Stromal cell of bone marrow (primary cell): ENCODE measurements at regions not wholly inside any gene's neighbourhood (a gene's known extent, or its start where the extent isn't known, plus 50 kb on each side); places are given as distances from the start of the nearest gene placed in this dataset.
"Not testable (repeated sequence)": the region's sequence is repeated elsewhere in the genome, so short reads cannot be mapped to it uniquely, and the experiment has no call there.

Source experiments
- DNase-seq: peaks from one replicate; pipeline ENCODE4 v3.0.0-alpha.2; 2012; ENCODE audit warnings: low read depth

DNA sequence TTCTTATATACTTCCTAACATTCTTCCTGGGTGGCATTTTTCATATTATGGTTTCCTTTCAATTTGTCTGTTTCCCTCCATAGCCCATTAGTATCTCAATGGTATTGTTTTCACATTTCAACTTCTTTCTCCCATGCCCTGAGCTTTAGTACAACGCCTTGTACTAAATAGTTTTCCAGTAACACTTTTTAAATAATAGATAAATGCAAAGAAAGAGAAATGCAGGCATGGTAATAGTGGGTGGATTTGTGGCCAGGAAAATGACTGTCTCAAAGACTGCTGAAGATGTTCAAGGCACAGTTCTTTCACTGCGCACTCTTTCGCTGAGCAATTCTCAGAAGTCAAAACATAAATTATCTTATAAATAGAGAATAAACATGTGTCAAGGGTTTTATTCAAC is 145.1 kb downstream of the LCA5 start:
- DNase-seq = no peak

DNA sequence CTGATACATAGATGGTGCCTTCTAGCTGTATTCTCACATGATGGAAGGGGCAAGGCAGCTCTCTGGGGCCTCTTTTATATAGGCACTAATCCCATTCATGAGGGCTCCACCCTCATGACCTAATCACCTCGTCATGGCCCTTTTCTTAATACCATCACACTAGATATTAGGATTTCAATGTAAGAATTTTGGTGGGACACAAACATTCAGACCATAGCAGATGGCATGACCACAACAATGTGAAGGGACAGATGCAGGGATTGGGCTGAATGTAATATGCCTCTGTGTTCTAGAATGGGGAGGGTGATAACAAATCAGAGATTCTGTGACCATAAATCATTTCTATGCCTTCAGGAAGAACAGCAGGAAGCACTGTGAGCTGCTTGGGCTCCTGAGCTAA is 145.8 kb downstream of the LCA5 start:
- no peak for DNase-seq

DNA sequence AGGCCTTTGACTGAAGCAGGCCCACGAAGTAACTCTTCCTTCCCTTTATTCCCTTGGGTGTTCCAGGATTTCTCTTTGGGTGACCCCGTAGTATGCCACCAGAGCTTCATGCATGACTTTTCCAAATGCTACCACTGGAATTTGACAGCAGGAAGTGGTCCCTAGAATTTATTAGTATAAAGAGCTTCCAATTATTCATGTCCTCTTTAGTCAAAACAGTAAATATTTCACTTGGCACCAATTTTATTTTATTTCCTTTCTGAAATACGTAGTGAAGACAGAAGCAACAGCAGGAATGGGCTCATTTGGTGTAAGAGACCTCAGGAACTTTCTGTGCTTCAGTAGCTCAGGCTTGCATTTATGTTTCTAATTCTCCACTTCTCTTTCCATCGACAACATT is 151.3 kb downstream of the LCA5 start:
- no peak for DNase-seq

DNA sequence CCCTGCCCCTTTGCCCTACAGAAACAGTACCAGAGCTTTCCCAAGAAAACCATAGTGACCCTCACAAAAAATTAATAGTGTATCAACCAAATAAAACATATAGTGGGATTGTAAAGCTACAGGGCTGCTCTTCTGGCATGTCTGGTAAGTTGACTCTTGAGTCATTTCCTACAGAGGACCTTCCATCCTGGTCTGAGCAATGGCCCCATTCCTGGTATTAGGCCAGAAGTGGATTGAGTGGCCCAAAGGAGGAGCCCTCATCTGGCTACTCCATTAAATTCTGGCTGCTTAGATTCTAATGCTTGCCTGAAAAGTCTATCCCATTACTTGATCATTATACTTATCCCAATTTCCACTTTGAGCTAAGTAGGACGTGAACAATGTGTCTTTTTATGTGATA is 150.9 kb upstream of the HMGN3 start:
- no peak for DNase-seq

DNA sequence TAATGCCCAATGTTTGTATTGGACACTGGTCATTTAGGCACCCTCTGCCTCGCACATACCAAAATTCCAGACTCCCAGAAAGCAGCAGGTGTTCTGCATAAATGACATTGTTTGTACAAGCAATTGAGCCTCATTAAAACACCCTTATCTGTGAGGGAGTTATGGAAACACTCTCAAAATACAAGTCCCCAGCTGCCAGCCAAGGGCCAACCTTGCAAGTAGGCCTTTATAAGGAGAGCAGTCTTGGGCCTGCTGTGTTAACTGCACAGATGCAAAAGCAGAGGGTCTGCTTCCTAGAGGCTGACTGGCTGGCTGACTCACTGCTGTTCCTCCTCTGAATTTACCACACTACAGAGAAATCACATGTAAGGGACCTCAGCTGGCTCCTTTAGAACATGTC is 150.4 kb upstream of the HMGN3 start:
- no peak for DNase-seq

DNA sequence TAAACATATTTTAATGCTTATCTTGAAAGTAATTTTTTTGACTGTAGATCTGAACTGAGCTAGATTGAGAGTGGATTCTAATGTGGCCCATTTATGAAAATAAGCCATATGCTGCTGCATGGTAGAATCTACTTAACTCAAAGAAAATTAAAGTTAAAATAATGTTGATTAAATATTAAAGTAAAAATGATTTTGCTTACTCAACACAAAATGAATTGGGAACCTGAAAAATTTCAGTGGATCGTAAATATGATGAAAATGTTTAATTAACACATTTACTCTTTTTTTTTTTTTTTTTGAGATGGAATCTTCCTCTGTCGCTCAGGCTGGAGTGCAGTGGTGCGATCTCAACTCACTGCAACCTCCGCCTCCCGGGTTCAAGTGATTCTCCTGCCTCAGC is 144.5 kb upstream of the HMGN3 start:
- no peak for DNase-seq

DNA sequence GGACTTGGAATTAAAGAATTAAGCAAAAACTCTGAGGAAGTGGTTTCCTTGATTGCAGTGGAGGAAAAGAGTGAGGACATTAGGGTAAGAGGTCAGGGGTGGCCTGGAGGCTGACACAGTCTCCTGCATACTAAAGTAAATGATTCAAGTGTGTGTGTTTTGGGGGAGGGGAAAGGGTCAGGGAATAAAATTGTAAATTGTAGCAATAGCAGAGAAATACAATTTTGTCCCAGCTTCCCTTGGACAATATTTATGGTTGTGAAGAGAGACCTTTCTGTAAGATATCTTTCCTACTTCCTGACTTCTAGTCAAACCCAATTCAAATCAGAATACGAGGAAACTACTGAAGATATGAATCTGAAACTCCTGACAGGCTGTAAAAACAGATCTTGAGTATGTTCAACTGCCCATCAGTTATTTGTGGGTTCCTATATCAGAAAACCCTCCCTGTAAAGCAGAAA is 143.4 kb upstream of the HMGN3 start:
- DNase-seq = no peak

DNA sequence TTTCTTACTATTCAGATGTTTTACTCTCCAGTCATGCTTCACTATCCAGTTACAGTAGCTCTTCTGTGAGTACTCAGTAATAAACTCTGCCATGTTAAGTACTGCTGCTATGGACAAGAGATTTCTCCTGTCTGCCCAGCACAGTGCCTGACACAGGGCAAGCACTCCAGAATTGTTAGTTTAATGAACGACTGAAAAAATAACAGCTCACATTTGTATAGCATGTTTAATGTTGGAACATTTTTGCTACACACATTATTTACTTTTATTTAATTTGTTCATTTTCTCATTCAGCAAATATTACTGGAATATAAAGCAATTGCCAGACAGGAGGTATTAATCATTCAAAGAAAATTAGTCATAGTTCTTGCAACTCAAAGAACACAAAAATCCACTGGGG is 142.6 kb upstream of the HMGN3 start:
- DNase-seq = no peak

DNA sequence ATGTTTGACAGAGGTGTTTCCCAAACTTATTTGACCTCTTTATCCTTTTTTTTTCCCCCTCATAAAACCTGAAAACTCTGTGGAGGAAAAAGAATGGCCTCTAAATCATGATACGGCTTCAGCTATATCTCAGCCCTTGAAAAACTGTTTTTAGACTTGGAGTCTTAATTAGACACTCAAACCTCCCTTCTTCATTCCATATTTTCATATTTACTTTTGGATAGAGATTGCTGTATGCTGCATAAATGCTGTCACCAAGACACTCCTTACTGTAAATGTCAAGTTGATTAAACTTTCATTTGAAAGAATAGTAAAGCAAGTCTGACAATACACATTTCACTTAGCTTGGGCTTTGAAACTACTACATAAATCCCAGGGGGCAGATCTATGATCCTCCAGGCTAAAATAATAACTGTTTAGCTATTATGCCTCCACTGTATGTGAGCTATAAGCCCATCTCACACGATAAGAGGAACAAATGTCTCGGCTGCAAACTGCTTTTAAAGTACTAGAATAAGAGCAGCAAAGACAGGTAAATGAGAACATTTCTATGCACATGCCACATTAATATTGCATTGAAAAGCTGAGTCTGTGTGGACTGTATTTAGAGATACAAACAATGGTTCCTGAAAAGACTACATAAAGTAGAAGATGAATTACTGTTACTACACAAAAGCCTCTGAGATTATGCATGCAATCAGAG is 141.3 kb upstream of the HMGN3 start:
- no peak for DNase-seq

DNA sequence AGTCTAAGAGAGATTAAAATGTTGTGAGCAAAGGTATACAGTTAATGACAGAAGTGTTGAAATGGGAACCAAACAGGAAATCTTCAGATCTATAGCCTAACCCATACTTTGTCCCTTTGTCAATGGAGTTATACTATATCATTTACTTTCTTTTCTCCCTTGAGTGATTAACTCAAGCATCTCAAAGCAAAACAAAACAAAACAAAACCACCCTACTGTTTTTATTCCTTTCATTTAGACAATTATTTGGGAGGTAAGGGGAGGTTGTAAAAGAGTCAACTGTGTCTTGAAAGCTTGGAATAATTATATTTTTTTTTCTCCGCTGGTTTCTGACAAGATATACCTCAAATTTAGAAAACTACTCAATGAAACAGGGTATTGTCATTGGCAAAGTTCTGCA is 139.8 kb upstream of the HMGN3 start:
- no peak for DNase-seq

DNA sequence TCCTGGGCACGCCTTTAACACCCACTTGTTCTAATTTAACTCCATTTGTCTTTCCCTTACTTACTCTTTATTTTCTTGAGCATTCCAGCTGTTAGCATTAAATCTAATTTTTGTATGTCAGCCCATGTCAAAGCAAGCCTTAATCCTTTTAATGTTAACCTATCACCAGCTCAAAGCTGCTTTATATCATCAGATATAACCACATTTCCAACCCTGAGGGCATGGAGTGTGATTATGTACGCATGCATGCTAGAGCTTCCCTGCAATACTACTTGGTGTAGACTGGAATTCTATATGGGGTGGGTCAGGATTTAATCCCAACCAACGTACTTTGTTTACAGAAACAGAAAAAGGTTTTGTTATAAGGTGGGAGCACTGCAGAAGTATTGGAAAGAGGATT is 139.4 kb upstream of the HMGN3 start:
- DNase-seq = no peak

DNA sequence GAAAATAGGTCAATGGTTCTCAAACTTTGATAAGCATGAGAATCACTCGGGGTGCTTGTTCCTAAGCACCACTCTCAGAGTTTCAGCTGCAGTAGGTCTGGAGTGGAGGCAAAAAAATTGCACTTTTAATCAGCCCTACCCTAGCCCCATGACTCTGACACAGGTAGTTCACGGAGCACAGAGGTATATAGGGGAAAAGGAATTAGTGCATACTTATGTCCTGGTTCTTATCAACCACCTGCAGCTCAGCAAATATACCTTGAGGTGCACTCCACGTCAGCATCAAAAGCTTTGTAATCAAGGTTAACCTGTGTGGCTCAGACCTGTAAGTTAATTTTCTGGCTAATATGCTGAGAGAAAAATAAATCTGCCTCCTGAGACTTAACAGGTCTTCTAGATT is 138.8 kb upstream of the HMGN3 start:
- no peak for DNase-seq

DNA sequence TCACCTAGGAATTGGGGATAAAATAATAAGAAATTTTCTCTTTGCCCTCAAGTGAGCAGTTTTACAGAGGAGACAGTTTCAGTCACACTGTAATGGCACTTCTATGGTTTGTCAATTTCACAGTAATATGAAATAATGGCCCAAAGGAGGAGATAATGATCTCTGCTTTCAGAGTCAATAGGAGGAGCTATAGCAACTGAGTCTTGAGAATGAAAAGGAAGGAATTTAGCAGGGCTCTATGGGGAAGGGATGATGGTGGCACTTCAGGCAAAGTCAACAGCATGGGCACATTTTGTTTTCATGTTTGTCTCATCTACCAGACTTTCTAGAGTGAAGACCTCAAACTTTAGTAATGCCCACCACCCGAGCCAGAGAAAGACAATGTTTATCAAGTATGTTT is 138.3 kb upstream of the HMGN3 start:
- DNase-seq = no peak

DNA sequence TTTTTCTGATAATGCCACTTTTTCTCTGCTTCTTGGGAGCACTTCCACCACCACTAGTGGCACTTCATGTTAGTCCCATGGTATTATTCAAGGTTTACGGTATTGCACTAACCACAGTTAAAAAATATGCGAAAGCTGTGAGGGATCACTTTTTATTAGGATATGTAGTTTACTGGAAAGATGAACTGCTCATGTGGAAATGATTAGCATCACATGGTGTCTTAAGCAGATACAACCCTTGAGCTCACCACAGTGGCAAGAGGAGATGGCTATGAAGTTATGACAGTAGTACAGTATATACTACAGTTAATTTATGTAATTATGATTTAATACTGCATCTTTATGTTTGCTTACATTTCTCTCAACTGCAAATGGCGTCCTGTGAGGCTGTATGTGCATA is 134.5 kb upstream of the HMGN3 start:
- no peak for DNase-seq

DNA sequence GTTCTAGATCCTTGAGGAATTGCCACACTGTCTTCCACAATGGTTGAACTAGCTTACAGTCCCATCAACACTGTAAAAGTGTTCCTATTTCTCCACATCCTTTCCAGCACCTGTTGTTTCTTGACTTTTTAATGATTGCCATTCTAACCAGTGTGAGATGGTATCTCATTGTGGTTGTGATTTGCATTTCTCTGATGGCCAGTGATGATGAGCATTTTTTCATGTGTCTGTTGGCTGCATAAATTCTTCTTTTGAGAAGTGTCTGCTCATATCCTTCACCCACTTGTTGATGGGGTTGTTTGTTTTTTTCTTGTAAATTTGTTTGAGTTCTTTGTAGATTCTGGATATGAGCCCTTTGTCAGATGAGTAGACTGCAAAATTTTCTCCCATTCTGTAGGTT is 129.0 kb upstream of the HMGN3 start:
- not testable (repeated sequence) for DNase-seq

DNA sequence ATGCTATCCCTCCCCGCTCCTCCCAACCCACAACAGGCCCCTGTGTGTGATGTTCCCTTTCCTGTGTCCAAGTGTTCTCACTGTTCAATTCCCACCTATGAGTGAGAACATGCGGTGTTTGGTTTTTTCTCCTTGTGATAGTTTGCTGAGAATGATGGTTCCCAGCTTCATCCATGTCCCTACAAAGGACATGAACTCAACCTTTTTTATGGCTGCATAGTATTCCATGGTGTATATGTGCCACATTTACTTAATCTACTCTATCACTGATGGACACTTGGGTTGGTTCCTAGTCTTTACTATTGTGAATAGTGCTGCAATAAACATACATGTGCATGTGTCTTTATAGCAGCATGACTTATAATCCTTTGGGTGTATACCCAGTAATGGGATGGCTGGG is 126.6 kb upstream of the HMGN3 start:
- not testable (repeated sequence) for DNase-seq

DNA sequence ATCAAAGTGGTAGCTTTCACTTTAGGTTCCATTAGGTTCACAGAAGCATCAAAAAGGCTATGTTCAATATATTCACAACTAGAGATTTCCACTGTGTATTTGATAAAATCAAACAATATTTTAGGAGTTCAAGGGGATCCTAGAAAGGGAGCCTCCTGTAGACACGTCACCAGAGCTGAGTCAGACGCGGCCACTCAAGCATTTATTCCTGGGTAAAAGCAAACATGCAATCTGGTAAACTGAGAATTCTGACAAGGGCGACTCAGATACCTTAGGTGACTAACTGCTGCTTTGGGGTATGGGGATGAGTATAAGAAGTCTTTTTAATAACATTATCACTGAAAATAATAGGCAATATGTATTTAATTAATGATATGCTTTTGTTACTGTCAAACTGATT is 118.7 kb upstream of the HMGN3 start:
- DNase-seq = no peak

DNA sequence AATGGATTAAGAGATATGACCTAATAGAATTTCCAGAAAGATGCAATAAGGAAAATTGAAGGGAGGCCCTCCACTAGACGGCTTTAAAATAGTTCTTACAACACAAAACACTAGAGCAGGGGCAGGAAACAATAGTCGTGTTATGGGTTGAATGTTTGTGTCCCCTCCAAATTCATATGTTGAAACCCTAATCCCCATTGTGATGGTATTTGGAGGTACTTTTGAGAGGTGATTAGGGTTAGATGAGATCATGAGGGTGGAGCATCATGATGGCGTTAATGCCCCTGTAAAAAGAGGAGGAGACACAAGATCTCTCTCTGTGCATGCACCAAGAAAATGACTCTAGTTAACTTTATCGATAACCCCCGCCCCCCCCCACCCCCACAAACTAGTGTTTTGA is 104.0 kb upstream of the HMGN3 start:
- DNase-seq = no peak

DNA sequence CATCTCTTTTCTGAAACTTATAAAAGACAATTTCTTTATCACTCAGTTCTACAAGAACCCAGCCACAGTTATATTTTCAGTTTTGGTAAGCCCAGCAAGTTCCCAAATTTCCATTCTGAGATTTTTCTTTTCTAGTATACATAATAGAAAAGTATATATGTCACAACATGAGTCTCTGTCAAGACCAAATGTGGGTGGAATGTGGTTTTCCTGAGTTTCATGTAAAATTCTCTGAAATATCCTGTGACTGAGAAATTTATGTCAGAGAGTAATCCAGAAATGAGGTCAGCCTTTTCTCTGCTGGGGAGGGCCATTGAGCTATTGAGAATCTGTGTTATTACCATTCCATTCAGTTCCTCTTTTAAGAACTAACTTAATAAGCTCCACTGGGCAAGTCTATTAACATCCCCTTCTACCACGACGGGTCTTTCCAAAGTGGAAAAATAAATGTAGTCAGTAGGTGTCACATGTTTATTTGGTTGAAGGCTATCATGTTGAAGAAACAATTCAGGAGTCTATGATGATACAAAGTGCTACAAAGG is 100.7 kb upstream of the HMGN3 start:
- no peak for DNase-seq

DNA sequence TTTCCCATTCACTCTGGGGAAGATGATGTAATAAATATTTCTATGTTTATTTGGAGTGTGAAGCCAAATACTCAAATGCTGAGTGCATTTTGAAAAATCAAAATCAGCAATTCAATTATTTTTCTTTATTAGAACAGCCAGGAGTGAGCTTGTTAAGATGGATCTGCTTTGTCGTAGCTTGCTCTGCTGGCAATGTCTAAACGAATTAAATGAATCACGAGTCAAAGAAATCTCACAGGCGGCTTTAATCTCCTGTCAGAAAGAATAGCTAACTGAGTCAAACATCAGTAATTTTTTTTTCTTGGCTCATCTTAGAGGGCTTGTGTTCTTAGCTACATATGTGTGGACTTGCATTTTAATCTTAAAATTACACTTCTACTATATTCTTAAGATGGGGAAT is 100.2 kb upstream of the HMGN3 start:
- DNase-seq = peak; percentile 6

DNA sequence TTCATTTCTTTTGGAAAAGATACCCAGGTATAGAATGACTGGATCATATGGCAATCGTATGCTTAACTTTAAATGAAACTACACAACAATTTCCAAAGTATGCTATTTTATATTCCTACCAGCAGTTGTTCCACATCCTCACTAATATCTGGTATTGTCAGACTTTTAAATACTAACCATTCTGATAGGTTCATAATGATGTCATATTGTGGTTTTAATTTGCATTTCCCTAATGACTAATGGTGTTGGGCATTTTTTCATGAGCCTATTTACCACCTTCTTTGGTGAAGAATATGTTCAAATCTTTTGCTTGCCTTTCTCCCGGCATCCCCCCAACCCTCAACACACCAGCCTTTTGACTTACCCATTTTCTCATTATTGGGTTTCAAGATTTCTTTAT is 96.2 kb upstream of the HMGN3 start:
- DNase-seq = no peak

DNA sequence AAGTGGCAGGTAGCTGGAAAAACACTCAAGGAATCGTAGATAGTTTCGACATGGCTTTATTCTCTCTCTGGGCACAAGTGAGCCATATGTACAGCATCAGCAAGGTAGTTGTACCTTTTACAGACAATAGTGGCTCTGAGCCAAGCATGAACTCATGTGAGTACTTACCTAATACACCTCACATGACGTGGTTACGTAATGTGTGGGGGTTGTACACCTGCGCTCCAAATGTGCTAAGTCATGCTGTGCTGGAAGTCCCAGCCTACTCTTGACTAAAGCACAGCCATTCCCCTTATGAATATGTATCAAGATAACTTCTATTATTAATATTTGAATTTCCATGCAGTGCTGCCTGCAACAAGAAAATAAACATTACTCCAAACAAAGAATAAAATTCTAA is 78.8 kb upstream of the HMGN3 start:
- DNase-seq = no peak

DNA sequence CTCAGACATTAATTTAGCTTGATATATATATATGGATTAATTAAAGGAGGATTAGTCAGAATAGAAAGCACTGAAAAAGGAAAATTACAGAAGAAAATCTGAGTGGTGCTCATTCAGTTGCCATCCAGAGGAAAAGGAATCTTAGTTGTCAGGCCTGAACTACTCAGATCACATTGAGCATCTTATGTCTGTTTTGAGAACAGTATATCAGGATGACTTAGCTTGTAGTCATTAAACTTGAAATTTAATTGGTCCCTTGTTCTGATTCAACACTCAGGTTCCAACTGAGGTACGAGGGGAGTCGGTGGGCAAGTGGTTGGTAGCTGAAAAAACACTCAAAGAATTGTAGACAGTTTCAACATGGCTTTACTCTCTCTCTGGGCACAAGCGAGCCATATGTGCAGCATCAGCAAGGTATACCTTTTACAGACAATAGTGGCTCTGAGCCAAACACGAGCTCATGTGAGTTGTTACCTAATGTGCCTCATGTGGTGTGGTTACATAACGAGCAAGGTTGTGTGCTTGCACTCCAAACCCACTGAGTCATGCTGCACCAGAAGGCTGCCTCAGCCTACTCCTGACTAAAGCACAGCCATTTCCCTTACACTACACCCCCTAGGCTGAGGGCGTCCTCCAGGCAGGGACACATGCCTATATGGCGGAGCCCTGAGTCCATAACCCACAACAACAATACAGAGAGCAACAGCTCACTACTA is 73.0 kb upstream of the HMGN3 start:
- no peak for DNase-seq

DNA sequence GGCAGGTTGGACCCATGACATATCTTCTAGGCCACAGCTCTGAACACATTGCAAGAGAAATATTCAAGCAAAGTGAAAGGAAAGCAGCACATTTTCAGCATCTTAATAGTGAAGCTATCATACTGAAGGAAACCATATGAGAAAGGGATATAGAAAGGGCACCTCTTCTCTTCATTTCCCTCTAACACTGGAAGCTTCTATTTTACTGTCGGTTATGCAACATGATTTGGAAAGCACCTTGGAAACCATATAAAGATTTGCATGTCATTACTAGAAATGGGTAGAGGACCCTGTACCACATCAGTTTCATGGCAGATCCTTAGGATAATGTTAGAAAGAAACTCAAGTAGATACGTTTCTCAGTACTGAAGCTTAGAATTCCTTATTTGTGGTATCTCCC is 70.5 kb upstream of the HMGN3 start:
- DNase-seq = no peak
